Tongue (tissue), 1 donor: ENCODE measurements at regions not wholly inside any gene's neighbourhood (a gene's known extent, or its start where the extent isn't known, plus 50 kb on each side); places are given as distances from the start of the nearest gene placed in this dataset.
A peak's percentile ranks its signal among the peaks of the same experiment; 100 is the strongest.

Experiments
- DNase-seq: peaks from one replicate; pipeline ENCODE4 v3.0.0-alpha.2; 2015

- no peak for DNase-seq
Observed at GRCh38 chr21:16073586-16073985, 343.8 kb downstream of the USP25 start.

- no peak for DNase-seq
Observed at GRCh38 chr21:16074950-16075489, 345.2 kb downstream of the USP25 start.

GRCh38 chr21:16075649-16076282 lies 346.0 kb downstream of the USP25 start:
- no peak for DNase-seq

DNA sequence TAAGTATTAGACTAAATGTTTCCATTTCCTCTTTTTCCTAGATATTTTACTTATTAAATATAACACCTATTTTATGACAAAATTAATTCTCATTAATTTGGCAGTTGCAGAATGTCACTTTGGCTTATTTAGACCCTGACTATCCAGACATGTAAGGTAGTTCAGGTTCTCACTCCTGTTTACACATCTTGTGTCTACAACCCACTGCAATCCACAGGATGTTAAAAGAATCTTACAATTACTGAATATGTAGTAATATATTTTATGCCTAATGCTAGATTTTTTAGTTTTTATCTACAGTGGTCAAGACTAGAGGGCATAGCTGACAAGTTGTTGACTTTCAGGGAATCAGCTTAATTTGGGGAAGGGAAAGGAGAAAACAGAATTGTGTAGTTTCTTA lies 346.7 kb downstream of the USP25 start:
- no peak for DNase-seq

DNA sequence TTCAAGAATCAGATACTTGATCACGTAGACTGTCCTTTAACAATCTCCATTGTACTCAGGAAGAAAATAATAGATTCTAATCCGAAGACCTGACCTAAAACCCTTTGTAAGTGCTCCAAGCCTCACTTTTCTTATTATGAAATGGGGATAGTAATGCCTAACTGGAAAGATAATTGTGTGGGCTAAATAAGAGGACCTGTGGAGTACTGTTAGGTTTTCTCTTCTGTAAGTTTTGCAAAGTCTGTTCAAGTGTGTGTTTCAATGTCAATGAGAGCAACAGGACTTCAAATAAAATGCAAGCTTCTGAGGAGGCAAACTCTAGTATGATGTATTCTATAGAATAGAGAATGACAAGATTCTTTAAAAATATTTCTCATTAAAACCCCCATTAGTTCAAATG lies 348.6 kb downstream of the USP25 start:
- DNase-seq = no peak

- DNase-seq = no peak
Observed at GRCh38 chr21:16079830-16080229, 350.0 kb downstream of the USP25 start.

DNA sequence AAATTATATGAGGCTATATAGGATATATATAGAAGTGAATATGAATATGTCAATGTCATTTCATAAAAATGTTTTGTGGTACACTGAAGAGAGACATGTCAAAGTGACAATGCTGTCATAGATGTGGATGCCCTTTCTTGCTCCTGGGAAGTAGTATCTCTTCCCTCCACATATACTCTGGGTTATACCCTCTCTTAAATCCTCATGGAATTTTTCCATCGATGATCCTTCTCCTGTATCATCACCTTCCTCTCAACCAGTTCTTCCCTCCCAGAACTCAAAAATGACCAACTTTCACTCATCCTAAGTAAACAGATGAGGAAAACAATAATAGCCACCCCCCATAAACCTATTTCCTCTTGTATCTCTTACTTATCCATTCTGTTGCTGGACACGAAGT lies 351.5 kb downstream of the USP25 start:
- no peak for DNase-seq

GRCh38 chr21:16082038-16082816 lies 352.4 kb downstream of the USP25 start:
- peak; percentile 48 for DNase-seq

DNA sequence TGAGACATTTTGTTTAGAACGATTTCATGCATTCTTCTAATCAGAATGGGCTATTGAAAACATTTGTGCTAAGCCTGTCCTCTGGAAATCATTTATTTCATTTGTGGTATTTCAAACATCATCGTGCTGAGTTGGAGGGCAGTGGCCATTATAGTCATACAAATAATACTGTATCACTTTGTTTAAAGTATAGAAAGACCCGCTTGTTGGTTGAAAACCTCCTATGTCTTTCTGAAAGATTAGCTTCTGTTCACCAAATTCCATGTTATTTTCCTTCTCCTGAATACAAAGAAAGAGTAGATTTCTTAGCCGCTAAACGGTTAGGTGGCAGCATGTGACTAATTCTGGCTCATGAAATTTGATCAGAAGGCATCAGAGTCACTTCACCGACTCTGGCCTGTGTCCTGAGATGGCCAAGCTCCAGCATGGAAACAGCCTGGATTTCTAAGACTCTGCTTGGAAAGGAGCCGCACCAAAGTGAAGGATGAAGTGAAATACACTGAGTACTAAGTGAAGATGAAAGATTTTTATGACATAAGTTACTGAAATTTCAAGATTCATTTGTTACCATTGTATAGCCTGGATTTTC lies 355.1 kb downstream of the USP25 start:
- DNase-seq = peak; percentile 85

DNA sequence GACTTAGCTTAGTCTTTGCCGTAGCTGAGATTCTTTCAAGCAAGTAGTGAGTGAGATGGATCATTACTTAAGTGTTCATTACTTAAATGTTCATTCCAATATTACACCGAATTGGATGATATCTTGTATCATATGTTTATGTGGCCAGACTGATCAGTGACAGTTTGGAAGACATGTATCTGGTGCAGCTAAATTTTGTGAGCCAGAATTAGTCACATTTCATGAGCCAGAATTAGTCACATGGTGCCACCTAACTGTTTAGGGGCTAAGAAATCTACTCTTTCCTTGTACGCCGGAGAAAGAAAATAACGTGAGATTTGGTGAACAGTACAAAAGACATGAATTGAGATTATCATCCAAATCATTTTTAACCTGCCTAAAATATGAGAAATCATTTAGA lies 355.6 kb downstream of the USP25 start:
- peak; percentile 28 for DNase-seq

DNA sequence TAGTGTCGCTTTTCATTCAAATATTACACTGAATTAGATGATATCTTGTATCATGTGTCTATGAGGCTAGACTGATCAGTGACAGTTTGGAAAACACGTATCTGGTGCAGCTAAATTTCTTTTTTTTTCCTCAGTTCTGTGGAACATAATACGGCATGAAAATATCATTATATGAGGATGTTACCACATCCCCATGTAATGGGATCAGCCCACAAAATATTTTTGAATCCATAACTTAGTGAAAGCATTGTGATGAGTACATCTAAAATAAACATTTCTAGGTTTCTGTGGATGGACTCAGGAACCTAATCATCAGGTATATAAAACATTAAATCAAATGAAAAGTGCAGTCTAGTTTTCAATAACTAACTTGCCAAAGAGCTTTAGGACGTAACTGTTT lies 356.3 kb downstream of the USP25 start:
- no peak for DNase-seq

DNA sequence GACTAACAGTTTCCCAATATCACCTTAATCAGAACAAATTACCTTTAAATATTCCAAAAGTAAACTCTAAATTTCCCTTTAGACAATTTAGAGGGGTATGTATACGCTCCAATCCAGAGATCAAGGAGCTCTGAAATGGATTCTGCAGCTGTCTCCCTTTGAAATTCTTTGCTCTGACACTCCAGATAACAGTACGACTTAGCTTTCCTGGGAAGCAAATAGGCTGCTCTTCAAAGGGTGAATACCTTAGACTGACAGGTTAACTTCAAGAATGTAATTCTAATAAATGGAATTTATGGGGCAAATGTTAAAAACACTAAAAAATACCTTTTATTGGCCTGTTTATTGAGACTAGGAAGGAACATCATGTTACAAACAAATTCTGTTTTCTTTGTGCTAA lies 357.2 kb downstream of the USP25 start:
- DNase-seq = peak; percentile 27

DNA sequence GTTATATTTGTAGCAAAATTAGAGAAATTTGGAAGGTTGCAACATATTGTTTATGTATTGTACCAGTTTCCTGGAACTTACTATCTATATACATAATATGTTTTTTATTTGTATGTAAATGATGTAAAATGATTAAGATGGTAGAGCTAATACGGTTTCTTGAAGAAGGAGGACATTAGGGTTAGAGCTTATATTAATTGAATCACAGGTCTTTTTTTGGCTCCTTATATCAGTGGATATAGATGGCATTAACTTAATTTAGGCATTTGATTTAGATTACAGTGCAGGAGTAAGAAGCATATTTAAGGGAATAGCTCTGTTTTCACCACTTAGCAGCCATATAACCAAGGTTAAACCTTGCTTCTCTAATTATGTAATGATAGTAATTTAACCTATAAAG lies 357.7 kb downstream of the USP25 start:
- no peak for DNase-seq

DNA sequence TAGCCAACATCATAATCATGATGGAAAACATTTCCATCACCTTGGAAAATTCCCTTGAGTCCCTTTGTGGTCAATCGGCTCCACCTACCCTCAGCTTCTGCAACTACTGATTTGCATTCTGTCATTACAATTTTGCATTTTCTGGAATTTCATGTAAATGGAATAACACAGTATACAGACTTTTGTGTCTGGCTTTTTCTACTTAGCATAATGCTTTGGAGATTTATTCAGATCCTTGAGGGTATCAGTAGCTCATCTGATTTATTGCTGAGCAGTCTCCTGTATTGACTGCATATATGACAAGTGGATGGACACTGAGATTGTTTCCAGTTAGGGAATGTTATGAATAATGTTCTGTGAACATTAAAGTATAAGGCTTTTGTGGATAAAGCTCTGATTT lies 358.3 kb downstream of the USP25 start:
- no peak for DNase-seq

DNA sequence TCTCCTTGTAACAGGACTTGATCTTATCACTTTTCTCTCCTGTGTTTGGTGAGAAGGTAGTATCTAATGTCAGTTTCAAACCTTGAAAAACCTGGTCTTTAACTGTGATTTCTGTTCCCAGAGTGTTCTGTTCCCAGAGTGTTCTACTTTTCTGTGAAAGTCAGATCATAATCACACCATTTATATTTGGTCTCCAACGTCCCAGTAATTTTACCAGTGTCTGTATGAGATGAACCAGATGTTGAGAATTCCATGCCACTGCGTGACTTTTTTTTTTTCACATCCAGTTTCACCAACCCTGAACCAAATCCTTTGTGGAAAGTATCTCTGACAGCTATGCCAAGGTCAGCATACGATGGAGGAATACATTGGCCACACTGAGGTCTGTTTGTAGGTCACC lies 365.2 kb downstream of the USP25 start:
- DNase-seq = no peak

- DNase-seq = no peak
Observed at GRCh38 chr21:16096988-16097387, 367.2 kb downstream of the USP25 start.

GRCh38 chr21:16102113-16102512 lies 372.3 kb downstream of the USP25 start:
- DNase-seq = no peak

DNA sequence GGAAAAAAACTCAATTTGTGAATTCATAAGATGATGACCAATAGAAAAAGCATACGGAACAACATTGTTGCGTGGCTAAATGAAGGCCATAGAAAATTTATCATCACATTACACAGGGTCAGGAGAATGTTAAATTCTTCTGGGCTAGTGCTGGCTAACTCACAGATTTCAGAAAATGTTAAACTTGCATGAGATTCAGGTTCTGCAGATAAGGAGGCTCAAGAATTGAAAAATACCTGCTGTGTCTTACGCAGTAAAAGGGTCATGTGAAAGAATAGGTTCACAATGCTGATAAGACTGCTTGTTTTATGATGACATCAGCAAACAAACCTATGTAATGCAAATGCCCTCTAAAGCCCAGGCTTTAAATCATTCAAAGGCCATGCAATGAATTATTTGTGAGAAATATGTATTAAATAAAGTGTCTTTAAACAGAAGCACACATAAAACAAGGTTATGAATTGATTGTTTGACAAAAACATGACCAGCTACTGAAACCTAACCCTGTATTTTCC lies 378.8 kb downstream of the USP25 start:
- DNase-seq = no peak

- DNase-seq = no peak
Observed at GRCh38 chr21:16113052-16113715, 383.4 kb downstream of the USP25 start.

DNA sequence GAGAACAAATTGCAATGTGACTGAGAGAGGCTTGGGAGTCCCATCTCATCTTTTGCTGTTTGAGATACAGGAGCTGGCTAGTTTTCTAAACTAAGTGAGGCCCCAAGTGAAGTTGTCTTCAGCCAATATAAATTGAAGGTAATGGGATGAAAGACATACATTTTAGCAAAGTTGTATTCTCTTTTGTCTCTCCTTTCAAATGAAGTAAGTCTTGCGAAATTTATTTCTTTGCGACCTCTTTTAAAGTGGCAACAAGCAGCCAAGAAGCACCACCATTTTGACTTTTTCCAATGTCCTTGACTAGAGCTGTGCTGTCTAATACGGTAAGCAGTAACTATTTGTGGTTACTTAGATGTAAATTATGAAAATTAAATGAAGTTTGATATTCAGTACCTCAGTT lies 385.7 kb downstream of the USP25 start:
- no peak for DNase-seq

- no peak for DNase-seq
Observed at GRCh38 chr21:16116069-16116468, 386.3 kb downstream of the USP25 start.

- DNase-seq = no peak
Observed at GRCh38 chr21:16116798-16117197, 387.0 kb downstream of the USP25 start.

DNA sequence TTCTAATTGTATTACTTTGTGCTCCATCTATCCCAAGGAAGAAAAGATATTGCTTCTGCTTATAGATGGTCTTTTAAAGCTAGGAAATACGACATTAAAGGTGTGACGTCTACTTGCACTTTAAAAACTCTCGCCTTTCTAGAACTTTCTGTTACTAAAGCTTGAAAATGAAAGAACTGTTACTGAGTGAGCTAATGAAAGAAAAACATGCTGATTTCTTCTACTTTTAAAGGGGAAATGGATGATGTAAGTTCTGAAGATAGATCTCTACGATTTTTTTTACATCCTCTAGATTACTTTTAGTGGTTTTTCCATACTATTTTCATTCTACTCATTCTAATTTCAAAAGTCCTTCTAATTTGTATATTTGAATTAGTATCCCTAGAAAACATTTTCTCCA lies 387.5 kb downstream of the USP25 start:
- DNase-seq = no peak
